ENCODE measurements at regions not wholly inside any gene's neighbourhood (a gene's known extent, or its start where the extent isn't known, plus 50 kb on each side); places are given as distances from the start of the nearest gene placed in this dataset.
"Not testable (repeated sequence)": the region's sequence is repeated elsewhere in the genome, so short reads cannot be mapped to it uniquely, and the experiment has no call there.

GRCh38 chr9:43139878-43140608, 956.6 kb downstream of the SPATA31A6 start:
- not testable (repeated sequence) for H3K4me1 ChIP-seq; DNase-seq (ENCODE audit: low spot score); H3K27ac ChIP-seq; H3K27me3 ChIP-seq; H3K4me3 ChIP-seq; H3K9me3 ChIP-seq; H3K36me3 ChIP-seq

All from right atrium auricular region (tissue), 2 donors.